NCI-H2107 treated with DMSO at 0.1 percent for 48 hours (cell line): ENCODE measurements at regions not wholly inside any gene's neighbourhood (a gene's known extent, or its start where the extent isn't known, plus 50 kb on each side); places are given as distances from the start of the nearest gene placed in this dataset.
"Not testable (repeated sequence)": the region's sequence is repeated elsewhere in the genome, so short reads cannot be mapped to it uniquely, and the experiment has no call there.

Experiments used
- DNase-seq: peaks from one replicate; lab custom pipeline; 2025; ENCODE audit not compliant: unreplicated experiment; lab: John Stamatoyannopoulos, UW

- DNase-seq, result not testable (repeated sequence)
Measured at GRCh38 chr7:65613644-65614289, 240.1 kb downstream of the ZNF92 start.

DNA sequence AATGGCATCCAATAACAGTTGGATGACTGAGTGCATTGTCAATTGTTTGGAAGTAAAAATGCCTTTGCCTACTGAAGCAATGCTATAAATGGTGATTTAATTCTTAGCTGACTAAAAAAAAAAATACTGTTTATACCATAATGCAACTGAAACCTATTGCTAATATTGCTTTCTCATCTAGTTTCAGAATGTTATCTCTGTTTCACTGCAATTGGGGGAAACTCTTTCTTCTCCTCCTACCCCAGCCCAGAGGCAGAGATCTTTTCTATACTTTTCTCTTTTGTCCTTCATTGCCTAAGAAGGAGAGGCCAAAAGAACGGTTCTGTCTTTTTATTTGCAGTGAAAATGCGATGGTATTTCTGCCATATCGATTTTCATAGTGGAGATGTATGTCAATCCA, 242.5 kb downstream of the ZNF92 start:
- not testable (repeated sequence) for DNase-seq

DNA sequence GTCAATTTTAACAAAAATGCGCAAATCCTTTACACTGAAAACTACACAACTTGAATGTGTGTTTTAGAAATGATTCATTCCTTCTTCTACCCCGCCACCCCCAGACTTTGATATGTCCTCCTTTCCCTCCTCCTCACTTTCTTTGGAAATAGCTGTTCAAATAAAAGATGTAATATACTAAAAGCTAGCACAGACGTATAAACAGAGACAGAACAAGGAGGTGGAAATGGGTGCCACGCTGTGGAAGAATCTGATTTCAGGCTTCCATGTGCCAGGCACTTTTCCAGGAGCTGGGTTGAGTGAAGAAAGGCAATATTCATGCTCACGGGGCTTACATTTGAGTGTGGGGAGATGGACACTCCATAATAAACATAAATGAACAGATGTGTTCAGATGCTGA, 246.6 kb downstream of the ZNF92 start:
- DNase-seq, result not testable (repeated sequence)

DNA sequence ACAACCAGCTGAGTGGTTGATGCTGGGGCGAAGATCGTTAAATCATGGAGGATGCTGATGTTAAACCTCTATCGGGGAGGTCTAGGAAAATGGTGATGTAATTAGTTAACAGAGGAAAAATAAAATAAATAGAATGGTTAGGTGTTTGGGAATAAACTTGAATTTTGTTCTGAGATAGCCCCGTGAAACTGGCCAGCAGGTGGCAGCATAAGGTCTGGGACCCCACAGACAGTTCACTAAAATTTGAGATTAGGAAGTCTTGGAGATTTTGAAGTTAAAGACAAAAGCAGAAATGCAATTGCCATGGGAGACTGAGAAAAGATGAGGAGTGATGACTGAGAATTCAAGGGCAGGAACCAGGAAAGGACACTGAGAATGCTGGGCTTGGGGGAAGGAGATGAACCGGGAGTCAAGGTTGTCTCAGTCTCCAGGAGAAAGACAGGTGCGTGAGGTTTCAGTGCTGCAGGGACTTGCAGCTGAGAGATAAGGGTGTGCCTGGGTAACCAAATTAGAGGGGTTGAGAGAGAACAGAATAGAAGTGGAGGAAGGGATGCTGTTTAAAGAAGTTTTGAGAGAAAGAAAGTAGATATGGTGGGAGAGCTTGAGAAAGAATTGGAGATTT, 248.0 kb downstream of the ZNF92 start:
- DNase-seq, result peak; percentile 6

DNA sequence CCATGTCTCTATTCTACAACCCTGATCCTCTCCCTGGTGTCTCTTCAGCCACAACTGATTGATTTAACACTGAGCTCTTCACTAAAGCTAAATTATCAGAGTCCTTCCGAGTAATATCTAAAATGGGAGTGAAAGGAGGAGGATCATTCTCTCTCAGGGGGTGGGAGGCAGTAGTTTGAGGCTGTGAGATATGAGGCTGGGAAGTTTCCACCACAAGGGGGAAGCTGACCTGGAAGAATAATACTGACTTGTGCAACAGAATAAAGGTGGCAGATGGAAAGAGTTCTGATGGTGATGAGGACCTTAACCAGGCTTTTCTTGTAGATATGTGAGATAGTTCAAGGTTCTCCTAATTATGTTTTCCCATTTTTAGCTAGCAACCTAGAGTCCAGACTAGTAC, 241.6 kb upstream of the VKORC1L1 start:
- DNase-seq, result not testable (repeated sequence)

GRCh38 chr7:65633587-65634404, 239.1 kb upstream of the VKORC1L1 start:
- DNase-seq, result not testable (repeated sequence)

DNA sequence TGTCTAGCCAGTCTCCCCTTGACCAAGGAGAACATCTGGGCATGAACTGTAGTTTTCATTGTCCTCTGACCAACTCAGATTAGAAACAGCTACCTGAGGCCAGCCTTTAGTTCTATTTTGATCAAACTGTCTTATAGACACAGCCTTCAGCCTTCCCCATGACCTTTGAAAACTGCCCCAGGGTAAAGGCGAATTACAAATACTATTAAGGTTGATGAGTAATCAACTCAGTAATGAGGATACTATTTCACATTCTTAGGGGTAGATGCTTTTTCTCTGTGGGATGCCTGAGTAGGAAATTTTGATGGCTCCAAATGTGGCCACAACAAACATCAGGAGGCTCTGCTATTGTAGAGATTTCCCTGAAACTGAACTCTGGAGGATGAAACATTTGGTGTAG, 234.0 kb upstream of the VKORC1L1 start:
- DNase-seq, result not testable (repeated sequence)

- DNase-seq, result not testable (repeated sequence)
Measured at GRCh38 chr7:65639717-65640116, 233.2 kb upstream of the VKORC1L1 start.

- DNase-seq, result not testable (repeated sequence)
Measured at GRCh38 chr7:65643498-65643897, 229.4 kb upstream of the VKORC1L1 start.

- not testable (repeated sequence) for DNase-seq
Measured at GRCh38 chr7:65647153-65647964, 225.5 kb upstream of the VKORC1L1 start.

- not testable (repeated sequence) for DNase-seq
Measured at GRCh38 chr7:65651174-65651573, 221.7 kb upstream of the VKORC1L1 start.

DNA sequence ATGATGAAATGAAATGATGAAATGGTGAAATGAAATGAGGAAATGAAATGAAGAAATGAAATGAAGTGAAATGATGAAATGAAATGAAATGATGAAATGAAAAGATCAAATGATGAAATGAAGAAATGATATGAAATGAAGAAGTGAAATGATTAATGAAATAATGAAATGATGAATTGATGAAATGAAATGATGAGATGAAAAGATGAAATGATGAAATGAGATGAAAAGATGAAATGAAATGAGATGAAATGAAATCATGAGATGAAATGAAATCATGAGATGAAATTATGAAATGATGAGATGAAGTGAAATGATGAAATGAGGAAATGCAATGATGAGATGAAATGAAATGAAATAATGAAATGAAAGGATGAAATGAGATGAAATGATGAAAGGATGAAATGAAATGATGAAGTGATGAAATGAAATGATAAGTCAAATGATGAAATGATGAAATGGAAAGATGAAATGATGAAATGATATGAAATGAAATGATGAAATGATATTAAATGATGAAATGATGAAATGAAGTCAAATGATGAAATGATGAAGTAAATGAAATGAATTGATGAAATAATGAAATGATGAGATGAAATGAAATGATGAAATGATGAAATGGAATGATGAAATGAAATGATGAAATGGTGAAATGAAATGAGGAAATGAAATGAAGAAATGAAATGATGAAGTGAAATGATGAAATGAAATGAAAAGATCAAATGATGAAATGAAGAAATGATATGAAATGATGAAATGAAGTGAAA, 220.9 kb upstream of the VKORC1L1 start:
- not testable (repeated sequence) for DNase-seq

GRCh38 chr7:65652669-65653068, 220.2 kb upstream of the VKORC1L1 start:
- DNase-seq, result not testable (repeated sequence)

DNA sequence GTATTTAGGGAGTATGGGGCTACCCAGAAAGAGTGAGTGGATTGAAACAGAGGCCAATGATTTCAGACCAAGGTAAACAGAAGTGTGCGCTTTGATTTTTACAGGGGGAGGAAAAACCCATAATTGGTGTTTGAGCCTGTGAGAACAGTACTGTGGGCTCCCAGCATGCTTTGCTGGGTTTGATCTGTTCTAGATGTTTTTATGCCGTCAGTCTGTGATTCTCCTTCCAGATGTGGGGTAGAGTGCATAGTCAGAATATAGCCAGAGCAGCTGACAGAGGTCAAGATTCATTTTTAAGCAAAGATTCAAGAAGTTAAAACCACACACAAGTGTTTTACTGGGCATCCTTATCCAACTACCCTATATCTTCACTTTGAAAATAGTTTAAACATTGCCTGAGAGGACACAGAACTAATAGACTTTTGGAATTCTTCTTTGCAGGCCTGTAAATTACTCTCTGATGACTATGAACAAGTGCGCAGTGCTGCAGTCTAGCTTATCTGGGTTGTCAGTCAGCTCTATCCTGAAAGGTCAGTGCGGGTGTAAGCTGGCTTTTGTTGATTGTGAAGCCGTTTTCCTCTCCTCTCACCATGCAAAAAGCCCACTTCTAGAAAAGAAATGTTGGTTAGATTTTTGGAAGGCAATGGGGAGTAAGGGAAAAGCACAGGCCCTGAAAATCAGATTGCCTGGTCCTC, 216.2 kb upstream of the VKORC1L1 start:
- not testable (repeated sequence) for DNase-seq

DNA sequence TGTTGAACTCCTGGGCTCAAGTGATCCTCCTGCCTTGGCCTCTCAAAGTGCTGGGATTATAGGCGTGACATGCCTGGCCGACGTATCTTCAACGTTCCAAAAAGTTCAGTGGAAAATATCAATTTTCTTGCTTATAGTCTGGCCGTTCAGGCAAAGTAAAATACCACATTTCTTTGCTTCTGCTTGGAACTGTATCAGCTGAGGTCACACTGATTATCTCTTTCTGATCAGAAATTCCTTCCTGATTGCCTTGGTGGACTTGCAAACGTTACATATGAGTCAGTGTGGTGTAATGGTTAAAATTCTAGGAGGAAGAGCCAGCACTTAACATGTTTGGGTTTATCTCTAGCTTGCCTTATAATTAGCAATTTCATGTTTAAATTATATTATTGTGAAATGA, 189.5 kb upstream of the VKORC1L1 start:
- not testable (repeated sequence) for DNase-seq

- not testable (repeated sequence) for DNase-seq
Measured at GRCh38 chr7:65699026-65699714, 173.7 kb upstream of the VKORC1L1 start.

GRCh38 chr7:65699715-65700356, 173.0 kb upstream of the VKORC1L1 start:
- DNase-seq, result not testable (repeated sequence)

GRCh38 chr7:65719123-65719798, 153.6 kb upstream of the VKORC1L1 start:
- DNase-seq, result peak; percentile 2
